Progenitor cell of endocrine pancreas (in vitro differentiated cells): ENCODE measurements at regions not wholly inside any gene's neighbourhood (a gene's known extent, or its start where the extent isn't known, plus 50 kb on each side); places are given as distances from the start of the nearest gene placed in this dataset.

Experiments
- DNase-seq: peaks from one replicate; pipeline ENCODE4 v3.0.0; 2021; ENCODE audit warnings: low spot score; ENCODE audit not compliant: unreplicated experiment
- H3K27ac Mint-ChIP-seq: 2 replicates; pipeline ENCODE4 v1.8.0; 2021; ENCODE audit warnings: mild to moderate bottlenecking, moderate library complexity, mixed read lengths
- H3K27me3 Mint-ChIP-seq: 2 replicates; pipeline ENCODE4 v1.8.0; 2021; ENCODE audit warnings: mixed read lengths
- H3K36me3 Mint-ChIP-seq: 2 replicates; pipeline ENCODE4 v1.8.0; 2022; ENCODE audit warnings: mixed read lengths; ENCODE audit not compliant: insufficient read depth
- H3K4me1 Mint-ChIP-seq: 2 replicates; pipeline ENCODE4 v1.8.0; 2021; ENCODE audit warnings: low read depth, mixed read lengths
- H3K4me3 Mint-ChIP-seq: 2 replicates; pipeline ENCODE4 v1.8.0; 2021; ENCODE audit warnings: low read depth, mild to moderate bottlenecking, moderate library complexity, mixed read lengths
- H3K9me3 Mint-ChIP-seq: 2 replicates; pipeline ENCODE4 v1.8.0; 2021; ENCODE audit warnings: low read depth, mixed read lengths
- TF ChIP-seq, protein P1 (sequence below): fragments of 200-600 bp; sonication (generic); IDR thresholded peaks from one replicate; pipeline ENCODE4 v1.5.0; 2021; ENCODE audit warnings: antibody characterized with exemption, mild to moderate bottlenecking; ENCODE audit not compliant: unreplicated experiment

DNA sequence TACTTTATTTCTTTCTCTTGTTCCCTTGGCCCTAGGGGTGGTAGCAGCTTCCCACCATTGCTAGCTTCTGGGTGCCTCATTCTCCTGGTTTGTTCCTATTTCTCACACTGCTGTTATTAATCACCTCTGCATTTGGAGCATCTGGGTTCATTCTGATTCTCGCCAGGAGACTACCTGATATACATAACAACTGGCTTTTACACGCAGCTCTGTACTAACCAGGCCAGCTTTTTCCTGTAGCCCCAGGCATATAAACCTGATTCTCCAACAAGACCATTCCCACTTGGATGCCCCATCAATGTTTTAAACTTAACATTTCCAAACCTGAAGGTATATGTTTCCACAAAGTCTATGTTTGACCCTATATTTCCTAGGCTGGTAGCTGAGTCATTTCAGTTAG is 403.9 kb upstream of the DCC start:
- Mint-ChIP-seq H3K27ac (no peak overlapping the region), H3K27me3 (no peaks in the 10 kb centered on the region), H3K9me3 (no peaks in the 10 kb centered on the region), H3K36me3 (no peaks in the 10 kb centered on the region), H3K4me3 (no peak overlapping the region), H3K4me1 (no peaks in the 10 kb centered on the region)
- TF ChIP-seq, protein P1, sequence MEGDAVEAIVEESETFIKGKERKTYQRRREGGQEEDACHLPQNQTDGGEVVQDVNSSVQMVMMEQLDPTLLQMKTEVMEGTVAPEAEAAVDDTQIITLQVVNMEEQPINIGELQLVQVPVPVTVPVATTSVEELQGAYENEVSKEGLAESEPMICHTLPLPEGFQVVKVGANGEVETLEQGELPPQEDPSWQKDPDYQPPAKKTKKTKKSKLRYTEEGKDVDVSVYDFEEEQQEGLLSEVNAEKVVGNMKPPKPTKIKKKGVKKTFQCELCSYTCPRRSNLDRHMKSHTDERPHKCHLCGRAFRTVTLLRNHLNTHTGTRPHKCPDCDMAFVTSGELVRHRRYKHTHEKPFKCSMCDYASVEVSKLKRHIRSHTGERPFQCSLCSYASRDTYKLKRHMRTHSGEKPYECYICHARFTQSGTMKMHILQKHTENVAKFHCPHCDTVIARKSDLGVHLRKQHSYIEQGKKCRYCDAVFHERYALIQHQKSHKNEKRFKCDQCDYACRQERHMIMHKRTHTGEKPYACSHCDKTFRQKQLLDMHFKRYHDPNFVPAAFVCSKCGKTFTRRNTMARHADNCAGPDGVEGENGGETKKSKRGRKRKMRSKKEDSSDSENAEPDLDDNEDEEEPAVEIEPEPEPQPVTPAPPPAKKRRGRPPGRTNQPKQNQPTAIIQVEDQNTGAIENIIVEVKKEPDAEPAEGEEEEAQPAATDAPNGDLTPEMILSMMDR: no peak
- DNase-seq: no peak

DNA sequence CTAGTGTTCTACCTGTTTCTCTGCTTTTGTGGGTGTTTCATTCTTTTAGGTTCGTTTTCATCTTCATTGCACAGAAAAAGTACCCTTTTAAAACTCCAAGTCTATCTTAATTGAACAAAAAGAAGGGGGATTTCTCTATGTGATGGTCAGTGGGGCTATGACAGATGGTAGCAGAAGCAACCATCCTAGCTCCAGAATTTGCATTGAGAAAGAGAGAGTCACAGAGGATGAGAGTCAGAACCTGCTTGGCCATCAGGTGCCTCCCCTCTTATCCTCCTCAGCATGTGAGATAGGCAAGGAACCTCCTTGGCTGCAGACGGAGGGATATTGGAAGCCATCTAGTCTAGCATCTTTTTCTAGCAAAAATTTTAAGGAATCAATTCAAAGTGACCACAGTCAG is 398.0 kb upstream of the DCC start:
- Mint-ChIP-seq H3K27me3 (no peaks in the 10 kb centered on the region), H3K9me3 (no peaks in the 10 kb centered on the region), H3K4me1 (no peaks in the 10 kb centered on the region), H3K27ac (no peak overlapping the region), H3K36me3 (no peaks in the 10 kb centered on the region), H3K4me3 (no peak overlapping the region)
- TF ChIP-seq, protein P1: no peak
- DNase-seq: no peak

DNA sequence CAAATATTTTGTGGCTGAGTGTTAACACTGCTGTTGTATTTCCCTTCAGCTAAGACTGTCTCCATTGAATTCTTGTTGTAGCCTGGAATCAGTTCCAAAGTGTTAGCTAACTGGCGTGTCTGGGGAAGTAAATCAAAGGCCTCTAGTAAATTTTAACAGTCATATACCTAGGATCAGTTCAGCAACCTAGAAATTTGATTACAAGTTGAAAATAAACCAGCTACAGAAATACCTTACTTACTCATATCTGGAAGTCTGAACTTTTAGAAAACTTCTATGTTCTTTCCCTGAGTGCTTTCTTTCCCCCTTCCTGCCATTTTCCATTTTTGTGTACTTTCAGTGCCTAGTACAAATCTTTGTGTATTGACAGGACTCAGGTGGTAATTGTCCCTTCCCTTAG is 396.7 kb upstream of the DCC start:
- TF ChIP-seq, protein P1: no peak
- H3K27me3 Mint-ChIP-seq: no peaks in the 10 kb centered on the region

DNA sequence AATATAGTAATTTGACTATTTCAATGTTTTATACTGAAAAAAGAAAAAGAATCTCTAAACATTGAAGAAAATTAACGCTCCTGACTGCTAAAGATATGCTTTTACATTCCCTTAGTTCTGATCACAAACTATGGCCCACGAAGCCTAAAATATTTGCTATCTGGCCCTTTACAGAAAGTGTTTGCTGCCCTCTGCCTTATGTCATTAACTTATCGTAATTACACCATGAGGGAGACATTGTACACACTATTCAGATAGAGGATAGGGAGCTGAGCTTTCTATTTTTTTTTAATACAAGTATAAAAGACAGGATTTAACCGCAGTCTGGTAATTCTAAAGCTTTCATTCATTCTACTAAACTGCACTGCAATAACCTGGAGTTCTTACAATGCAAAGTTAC is 393.1 kb upstream of the DCC start:
- H3K4me3 Mint-ChIP-seq: no peak overlapping the region
- H3K9me3 Mint-ChIP-seq: no peaks in the 10 kb centered on the region
- H3K4me1 Mint-ChIP-seq: no peaks in the 10 kb centered on the region
- DNase-seq: no peak
- no peaks in the 10 kb centered on the region for H3K27me3 Mint-ChIP-seq
- H3K36me3 Mint-ChIP-seq: no peaks in the 10 kb centered on the region
- TF ChIP-seq, protein P1: no peak
- no peak overlapping the region for H3K27ac Mint-ChIP-seq

More for the DNA sequence above, 396.7 kb upstream of the DCC start:
- no peak overlapping the region for H3K4me3 Mint-ChIP-seq
- H3K4me1 Mint-ChIP-seq: no peaks in the 10 kb centered on the region
- H3K9me3 Mint-ChIP-seq: no peaks in the 10 kb centered on the region
- H3K36me3 Mint-ChIP-seq: no peaks in the 10 kb centered on the region
- DNase-seq: no peak
- no peak overlapping the region for H3K27ac Mint-ChIP-seq

DNA sequence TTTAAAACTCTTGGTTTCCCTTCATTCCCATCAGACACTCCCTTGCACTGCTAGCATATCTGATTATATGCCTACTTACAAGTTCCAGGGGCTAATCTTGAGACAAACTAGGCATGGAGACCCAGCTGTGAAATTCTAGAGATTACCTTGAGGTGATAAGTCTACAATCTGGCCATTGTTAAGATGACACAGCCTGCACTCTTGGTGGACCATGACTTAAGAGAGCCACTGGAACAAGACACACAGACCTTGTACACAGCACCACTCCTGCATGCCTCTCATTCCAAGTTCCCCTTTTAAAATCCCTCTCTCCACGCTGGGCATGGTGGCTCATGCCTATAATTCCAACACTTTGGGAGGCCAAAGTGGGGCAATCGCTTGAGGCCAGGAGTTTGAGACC is 387.2 kb upstream of the DCC start:
- TF ChIP-seq, protein P1: no peak
- Mint-ChIP-seq H3K27ac (peak overlapping the region; percentile 35), H3K9me3 (no peaks in the 10 kb centered on the region), H3K4me1 (no peaks in the 10 kb centered on the region), H3K36me3 (no peaks in the 10 kb centered on the region), H3K4me3 (no peak overlapping the region), H3K27me3 (no peaks in the 10 kb centered on the region)
- no peak for DNase-seq

DNA sequence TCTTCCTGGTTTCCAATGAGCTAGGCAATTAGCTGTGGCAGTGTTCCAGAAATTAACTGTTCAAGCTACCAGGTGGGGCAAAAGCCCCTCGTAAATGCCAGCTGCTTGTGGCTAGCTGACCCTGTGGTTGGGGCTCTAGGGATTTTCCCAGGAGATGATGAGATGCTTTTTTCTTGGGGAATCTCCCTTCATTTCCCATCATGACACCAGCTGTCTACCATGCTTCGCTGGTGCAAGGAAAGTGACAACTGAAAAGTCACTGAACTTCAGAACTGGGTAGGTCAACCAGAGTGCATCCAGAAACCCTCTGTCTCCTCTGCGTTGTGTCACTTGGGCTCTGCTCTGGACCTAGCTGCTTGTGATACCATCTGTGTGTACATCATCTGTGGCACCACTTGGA is 386.5 kb upstream of the DCC start:
- no peaks in the 10 kb centered on the region for H3K4me1 Mint-ChIP-seq
- no peak overlapping the region for H3K27ac Mint-ChIP-seq
- DNase-seq: no peak
- no peaks in the 10 kb centered on the region for H3K27me3 Mint-ChIP-seq
- TF ChIP-seq, protein P1: no peak
- H3K4me3 Mint-ChIP-seq: no peak overlapping the region
- no peaks in the 10 kb centered on the region for H3K36me3 Mint-ChIP-seq
- H3K9me3 Mint-ChIP-seq: no peaks in the 10 kb centered on the region
